Mesodermal cell (in vitro differentiated cells): ENCODE measurements at regions not wholly inside any gene's neighbourhood (a gene's known extent, or its start where the extent isn't known, plus 50 kb on each side); places are given as distances from the start of the nearest gene placed in this dataset.

Source experiments
- H3K27ac ChIP-seq: 2 replicates; pipeline ENCODE4 v1.7.0; 2013; ENCODE audit warnings: mild to moderate bottlenecking, low read depth, low read length, moderate library complexity; ENCODE audit not compliant: severe bottlenecking
- H3K36me3 ChIP-seq: 2 replicates; pipeline ENCODE4 v1.7.1; 2013; ENCODE audit warnings: mild to moderate bottlenecking, low read length, moderate library complexity; ENCODE audit not compliant: control insufficient read depth, insufficient read depth
- H3K4me1 ChIP-seq: one replicate; pipeline ENCODE4 v1.7.1; 2013; ENCODE audit warnings: mild to moderate bottlenecking, low read length; ENCODE audit not compliant: insufficient read depth, control insufficient read depth, poor library complexity, severe bottlenecking
- H3K4me3 ChIP-seq: 2 replicates; pipeline ENCODE4 v1.7.0; 2013; ENCODE audit warnings: low read length, control low read depth, mild to moderate bottlenecking; ENCODE audit not compliant: insufficient read depth, poor library complexity, severe bottlenecking; ENCODE audit errors: extremely low read depth
- H3K9me3 ChIP-seq: 2 replicates; pipeline ENCODE4 v1.7.1; 2013; ENCODE audit warnings: mild to moderate bottlenecking, low read length, moderate library complexity; ENCODE audit not compliant: control insufficient read depth
- WGBS, 2 experiments: methylation state at CpG; one replicate each; pipeline ENCODE4 v1.1.5; 2013; ENCODE audit warnings: missing lambda C conversion rate in 2 of 2; ENCODE audit not compliant: insufficient coverage in 2 of 2; 5-methylcytosine and 5-hydroxymethylcytosine counted together

DNA sequence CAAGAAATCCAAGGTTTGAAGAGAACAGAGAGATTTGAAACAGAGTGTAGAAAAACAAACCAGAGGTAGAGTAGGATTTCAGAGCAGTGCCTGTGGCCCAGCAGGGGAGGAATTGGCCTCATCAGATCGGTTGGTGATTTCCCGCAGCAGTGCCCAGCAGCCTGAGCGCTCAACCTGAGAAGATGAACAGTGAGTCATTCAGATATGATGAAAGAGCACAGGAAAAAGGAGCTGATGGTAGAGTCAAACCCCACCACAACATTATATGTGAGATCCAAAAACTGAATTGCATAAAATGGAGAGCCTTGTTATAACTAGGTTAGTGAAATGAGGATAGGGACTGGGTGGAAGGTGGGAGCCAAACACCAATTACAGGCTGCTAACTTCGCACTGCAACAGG is 248.9 kb downstream of the PIK3R1 start:
- no peaks in the 10 kb centered on the region for H3K4me1 ChIP-seq
- no peaks in the 10 kb centered on the region for H3K36me3 ChIP-seq
- no peaks in the 10 kb centered on the region for H3K9me3 ChIP-seq
- H3K4me3 ChIP-seq: no peak overlapping the region
- 91 to 95% methylated on average over 1 to 4 of the region's 4 CpGs for WGBS, 2 experiments
- no peak overlapping the region for H3K27ac ChIP-seq

DNA sequence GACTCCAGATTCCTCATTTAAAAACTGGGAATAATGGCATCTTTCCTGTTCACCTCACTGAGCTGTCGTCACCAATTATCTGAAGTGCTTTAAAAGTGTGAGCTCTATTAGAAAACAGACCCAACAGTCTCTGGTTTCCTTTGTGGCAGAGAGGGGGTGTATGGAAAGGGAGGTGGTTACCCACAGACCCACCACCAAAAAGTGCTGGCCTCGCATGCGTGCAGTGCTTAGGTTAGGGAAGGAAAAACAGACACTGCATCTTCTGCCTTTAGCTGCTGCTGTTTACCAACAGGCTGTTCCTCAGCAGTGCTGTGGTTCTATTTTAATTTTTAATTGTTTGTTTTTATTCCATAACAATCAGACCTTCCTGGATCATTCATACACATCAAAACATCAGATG is 249.6 kb downstream of the PIK3R1 start:
- Histone ChIP-seq H3K27ac (no peak overlapping the region), H3K9me3 (no peaks in the 10 kb centered on the region), H3K4me1 (no peaks in the 10 kb centered on the region), H3K4me3 (no peak overlapping the region), H3K36me3 (no peaks in the 10 kb centered on the region)
- WGBS, 2 experiments: 100% methylated on average over 1 of the region's 3 CpGs

DNA sequence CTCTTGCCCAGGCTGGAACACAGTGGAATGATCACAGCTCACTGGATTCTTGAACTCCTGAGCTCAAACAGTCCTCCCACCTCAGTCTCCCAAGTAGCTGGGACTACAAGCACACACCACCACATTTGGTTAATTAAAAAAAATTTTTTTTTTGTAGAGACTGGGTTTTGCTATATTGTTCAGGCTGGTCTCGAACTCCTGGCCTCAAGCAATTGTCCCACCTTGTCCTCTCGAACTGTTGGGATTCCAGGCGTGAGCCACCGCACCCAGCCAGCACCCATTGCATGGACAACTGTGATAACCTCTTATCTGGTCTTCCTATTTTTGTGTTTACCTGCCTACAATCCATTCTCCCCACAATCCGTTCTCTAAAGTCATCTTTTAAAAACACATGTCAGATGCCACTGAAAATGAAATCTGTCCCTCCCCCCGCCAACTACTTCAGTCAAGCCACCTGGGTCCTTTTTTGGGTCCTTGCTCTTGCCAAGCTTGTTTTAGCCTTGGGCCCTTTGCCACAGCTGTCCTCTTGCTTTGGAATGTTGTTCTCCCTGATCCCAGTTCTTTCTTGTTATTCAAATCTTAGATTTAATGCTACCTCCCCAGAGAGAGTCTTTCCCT is 250.5 kb downstream of the PIK3R1 start:
- 85 to 87% methylated on average over 6 of the region's 6 CpGs for WGBS, 2 experiments
- Histone ChIP-seq H3K4me3 (no peak overlapping the region), H3K36me3 (no peaks in the 10 kb centered on the region), H3K9me3 (no peaks in the 10 kb centered on the region), H3K4me1 (no peaks in the 10 kb centered on the region), H3K27ac (no peak overlapping the region)

DNA sequence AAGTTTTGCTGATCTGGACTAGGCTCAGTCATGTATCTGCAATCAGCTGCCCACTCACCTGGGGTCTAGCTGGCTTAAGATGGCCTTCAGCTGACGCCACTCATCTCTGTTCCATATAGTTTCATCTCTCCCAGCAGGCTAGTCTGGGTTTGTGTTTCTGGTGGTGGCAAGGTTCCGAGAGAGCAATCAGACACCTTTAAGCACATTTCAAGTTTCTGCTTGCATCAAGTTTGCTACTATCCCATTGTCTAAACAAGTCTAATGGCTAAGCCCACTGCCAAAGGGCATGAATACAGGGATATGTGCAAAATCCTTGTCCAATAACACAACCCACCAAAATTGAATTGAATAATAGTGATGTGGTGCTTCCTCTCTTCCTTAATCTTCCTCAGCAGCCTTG is 251.7 kb downstream of the PIK3R1 start:
- Histone ChIP-seq H3K4me1 (no peaks in the 10 kb centered on the region), H3K36me3 (no peaks in the 10 kb centered on the region), H3K4me3 (no peak overlapping the region), H3K9me3 (no peaks in the 10 kb centered on the region), H3K27ac (no peak overlapping the region)
- 100% methylated on average over 1 of the region's 2 CpGs; no CpG with 5 or more reads in 1 of the 2 experiments for WGBS, 2 experiments

DNA sequence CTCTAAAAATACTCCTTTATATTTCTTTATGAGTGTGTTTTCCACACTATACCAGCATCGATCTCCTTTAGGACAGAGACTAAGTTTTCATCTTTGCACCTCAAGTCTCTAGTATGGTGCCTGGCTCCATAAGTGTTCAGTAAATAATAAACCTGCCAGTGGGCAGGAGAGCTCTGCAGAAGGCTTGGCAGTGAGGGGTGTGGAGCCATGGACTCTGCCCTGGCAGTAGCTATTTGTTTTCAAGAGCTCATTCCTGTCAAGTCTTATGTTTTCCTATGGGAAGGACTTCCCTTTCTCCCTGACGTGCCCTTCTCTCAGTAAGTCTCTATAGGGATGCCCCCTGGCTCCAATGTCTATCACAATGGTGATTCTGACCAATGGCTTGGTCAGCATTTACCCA is 252.2 kb downstream of the PIK3R1 start:
- no peaks in the 10 kb centered on the region for H3K9me3 ChIP-seq
- WGBS, 2 experiments: 75 to 80% methylated on average over 1 of the region's 2 CpGs

DNA sequence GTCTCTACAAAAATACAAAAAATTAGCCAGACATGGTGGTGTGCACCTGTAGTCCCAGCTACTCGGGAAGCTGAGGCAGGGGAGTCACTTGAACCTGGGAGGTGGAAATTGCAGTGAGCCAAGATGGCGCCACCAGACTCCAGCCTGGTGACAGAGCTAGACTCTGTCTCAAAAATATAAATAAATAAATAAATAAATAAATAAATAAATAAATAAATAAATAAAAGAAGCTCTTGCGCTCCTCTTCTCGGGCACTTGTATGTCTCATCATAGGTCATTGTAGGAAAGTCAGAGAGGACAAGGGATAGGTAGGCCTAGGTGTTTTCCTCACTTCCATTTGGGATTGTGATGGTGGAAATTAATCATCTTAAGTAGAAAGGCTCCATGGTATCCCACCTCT is 252.8 kb downstream of the PIK3R1 start:
- Histone ChIP-seq H3K36me3 (no peaks in the 10 kb centered on the region), H3K4me1 (no peaks in the 10 kb centered on the region), H3K27ac (no peak overlapping the region), H3K9me3 (no peaks in the 10 kb centered on the region), H3K4me3 (no peak overlapping the region)
- 100% methylated on average over 1 to 3 of the region's 4 CpGs for WGBS, 2 experiments

More for the DNA sequence above, 252.2 kb downstream of the PIK3R1 start:
- Histone ChIP-seq H3K4me3 (no peak overlapping the region), H3K4me1 (no peaks in the 10 kb centered on the region), H3K36me3 (no peaks in the 10 kb centered on the region), H3K27ac (no peak overlapping the region)

DNA sequence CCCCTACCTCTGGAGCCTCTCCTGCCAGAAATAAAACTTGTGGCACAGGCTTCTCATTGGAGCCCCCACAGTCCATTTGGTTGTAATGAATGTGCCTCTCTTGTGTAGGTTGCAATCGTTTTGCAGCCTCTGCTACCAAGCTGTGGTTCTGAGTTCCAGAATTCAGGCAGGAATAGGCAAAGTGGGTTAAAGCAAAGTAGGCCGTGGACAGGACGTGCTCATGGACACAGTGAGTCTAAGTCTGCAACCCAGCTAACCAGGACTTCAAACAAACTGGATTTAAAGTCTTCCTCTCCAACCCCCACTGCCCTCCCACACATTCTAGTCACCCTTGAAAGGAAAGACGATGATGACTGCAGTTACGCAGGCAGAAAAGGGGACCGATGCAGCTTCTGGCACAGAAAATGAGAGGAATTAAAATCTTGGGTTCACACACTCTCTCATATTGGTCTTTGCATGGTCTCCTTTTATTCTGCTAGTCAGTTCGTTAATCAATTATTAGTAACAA is 260.0 kb downstream of the PIK3R1 start:
- Histone ChIP-seq H3K4me1 (no peaks in the 10 kb centered on the region), H3K27ac (no peak overlapping the region), H3K36me3 (no peaks in the 10 kb centered on the region), H3K9me3 (no peaks in the 10 kb centered on the region), H3K4me3 (no peak overlapping the region)
- 82 to 83% methylated on average over 1 to 6 of the region's 7 CpGs for WGBS, 2 experiments

DNA sequence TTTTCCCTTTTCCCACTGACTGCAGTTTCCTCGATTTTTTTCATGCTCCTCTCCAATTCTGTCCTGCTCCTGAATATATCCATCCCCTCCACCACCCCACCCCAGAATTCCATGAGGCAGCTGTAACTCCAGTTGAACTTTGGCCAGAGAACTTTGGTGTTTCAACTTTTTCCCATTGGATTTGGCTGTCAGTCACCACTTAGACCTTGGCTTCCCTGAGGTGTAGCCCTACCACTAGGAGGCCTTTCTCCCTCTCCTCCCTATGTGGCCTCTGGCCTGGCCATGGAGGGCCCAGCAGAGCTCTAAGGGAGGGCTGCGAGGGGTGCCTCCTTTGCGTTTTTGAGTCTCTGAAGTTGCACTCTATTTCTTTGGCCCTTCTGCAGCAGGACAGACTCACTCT is 261.3 kb downstream of the PIK3R1 start:
- 78 to 96% methylated on average over 3 of the region's 3 CpGs for WGBS, 2 experiments
- Histone ChIP-seq H3K36me3 (no peaks in the 10 kb centered on the region), H3K9me3 (no peaks in the 10 kb centered on the region), H3K27ac (no peak overlapping the region), H3K4me3 (no peak overlapping the region), H3K4me1 (no peaks in the 10 kb centered on the region)

DNA sequence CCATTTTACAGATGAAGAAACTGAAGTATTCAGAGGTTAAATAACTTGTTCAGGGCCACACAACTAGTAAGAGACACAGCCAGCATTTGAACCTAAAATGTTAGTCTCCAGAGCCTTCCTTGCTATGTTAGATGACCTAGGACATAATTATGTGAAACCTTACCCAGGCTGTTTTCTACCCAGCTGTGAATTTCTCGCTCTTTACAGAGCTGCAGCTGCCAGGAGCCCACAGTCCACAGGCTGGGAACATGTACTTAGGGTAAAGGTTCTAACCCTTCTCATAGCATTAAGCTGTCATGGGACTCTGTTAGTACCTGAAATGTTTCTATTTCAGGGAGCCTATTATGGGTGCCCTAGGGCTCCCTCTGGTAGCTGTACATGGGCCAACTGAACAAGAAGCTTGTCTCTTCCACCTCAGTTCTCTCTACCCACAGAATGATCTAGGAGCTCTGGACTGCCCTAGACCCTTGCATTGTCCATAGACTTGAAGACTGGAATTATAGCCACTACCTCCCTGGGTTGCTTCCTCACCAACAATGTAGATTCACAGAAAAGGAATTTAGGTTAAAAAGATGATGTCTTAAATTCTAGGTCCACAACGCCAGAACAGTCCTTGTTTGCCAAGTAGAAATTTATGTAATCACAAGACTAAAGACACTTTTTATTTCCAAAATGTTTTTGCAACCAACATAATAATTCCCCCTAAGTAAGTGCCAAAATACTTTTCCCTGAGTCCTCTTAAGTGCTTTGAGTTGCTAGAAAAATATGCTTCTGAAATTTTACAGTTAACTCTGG is 262.9 kb downstream of the PIK3R1 start:
- WGBS, 2 experiments: no CpG with 5 or more reads among the region's 2 CpGs
- no peak overlapping the region for H3K4me3 ChIP-seq

DNA sequence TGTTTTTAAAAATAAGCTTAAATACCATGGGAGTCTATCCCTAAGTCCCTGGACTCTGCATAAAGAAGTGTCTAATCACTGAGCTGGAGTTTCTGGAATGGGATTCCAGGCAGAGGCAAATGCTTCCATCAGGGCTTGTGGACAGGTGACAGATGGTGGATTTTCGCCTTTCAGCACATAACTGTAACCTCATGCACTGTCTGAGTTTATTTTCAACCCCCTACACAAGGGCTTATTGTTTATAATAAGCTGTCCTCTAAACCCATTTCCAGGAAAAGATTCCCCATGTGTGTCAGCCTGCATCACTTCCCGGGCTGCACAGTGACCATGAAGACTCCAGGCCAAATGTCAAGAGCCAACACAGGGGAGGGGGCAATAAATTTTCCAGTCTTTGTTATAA is 264.0 kb downstream of the PIK3R1 start:
- no peaks in the 10 kb centered on the region for H3K4me1 ChIP-seq
- no peak overlapping the region for H3K4me3 ChIP-seq
- no peak overlapping the region for H3K27ac ChIP-seq
- no peaks in the 10 kb centered on the region for H3K36me3 ChIP-seq
- H3K9me3 ChIP-seq: no peaks in the 10 kb centered on the region
- WGBS, 2 experiments: 100% methylated on average over 1 of the region's 2 CpGs; no CpG with 5 or more reads in 1 of the 2 experiments

More for the DNA sequence above, 262.9 kb downstream of the PIK3R1 start:
- no peak overlapping the region for H3K27ac ChIP-seq
- H3K4me1 ChIP-seq: no peaks in the 10 kb centered on the region
- H3K9me3 ChIP-seq: no peaks in the 10 kb centered on the region
- no peaks in the 10 kb centered on the region for H3K36me3 ChIP-seq
